GM19452 (cell line): ENCODE measurements at regions not wholly inside any gene's neighbourhood (a gene's known extent, or its start where the extent isn't known, plus 50 kb on each side); places are given as distances from the start of the nearest gene placed in this dataset.
"Not testable (repeated sequence)": the region's sequence is repeated elsewhere in the genome, so short reads cannot be mapped to it uniquely, and the experiment has no call there.

Experiments
- ATAC-seq: cut with Tn5 transposase; IDR thresholded peaks from one replicate; pipeline ENCODE4 v1.9.1; 2021; ENCODE audit not compliant: unreplicated experiment

DNA sequence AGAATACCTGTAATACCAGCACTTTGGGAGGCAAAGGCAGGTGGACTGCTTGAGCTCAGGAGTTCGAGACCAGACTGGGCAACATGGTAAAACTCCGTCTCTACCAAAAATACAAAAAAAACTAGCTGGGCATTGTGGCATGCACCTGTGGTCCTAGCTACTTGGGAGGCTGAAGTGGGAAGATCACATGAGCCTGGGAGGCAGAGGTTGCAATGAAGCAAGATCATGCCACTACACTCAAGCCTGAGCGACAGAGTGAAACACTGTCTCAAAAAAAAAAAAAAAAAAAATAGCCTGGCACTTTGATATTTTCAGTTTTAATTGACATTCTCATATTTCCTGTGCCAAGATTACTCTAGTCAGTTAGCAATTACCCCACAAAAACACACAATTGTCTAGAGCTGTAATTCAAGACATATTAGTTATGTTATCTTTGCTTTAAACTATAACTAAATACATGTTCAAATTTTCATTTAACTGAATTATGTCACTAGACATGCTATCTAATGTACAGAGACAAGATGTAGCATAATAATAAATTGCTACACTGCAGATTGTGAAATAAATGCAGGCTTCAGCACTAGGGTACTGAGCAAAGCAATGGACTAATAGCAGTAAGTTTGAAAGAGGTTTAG is 378.2 kb upstream of the GRAMD2B start:
- no peak for ATAC-seq

DNA sequence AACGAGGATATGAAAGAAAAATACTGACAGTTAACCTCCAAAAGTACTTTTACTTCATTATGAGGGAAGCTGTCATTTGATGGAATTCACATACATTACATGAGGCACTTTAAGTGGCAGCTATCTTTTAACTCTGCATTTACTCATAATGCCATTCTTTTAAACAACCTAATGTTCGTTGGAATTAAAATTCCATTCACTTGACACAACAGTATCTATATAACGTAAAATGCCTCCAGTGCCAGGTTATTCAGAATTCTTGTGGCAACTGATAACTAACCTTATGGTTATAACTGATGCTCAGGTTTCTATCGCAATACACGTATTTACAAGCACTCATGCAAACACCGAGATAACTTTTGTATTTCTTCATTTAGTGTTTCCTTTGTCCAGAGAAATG is 376.9 kb upstream of the GRAMD2B start:
- ATAC-seq: no peak

- ATAC-seq: no peak
Observed at GRCh38 chr5:126046846-126047571, 376.2 kb upstream of the GRAMD2B start.

- no peak for ATAC-seq
Observed at GRCh38 chr5:126052120-126052519, 371.1 kb upstream of the GRAMD2B start.

- no peak for ATAC-seq
Observed at GRCh38 chr5:126052791-126053190, 370.4 kb upstream of the GRAMD2B start.

DNA sequence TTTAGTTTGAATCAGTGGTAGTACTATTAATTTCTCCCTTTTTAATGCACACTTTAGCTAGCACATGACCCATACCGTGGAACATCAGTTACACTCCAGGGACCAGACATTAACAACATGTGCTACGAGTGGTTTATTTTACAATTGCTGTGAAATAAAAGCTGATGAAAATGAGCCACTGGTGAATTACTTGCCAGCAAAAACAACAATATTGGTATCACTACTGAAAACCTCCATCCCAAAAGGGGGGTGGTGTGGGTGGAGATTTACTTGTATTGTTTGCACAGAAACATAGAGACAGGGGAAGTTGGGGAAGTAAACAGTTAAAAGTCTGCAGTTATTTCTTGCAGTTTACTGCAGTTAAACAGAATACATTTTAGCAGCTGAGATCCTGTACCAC is 369.6 kb upstream of the GRAMD2B start:
- ATAC-seq: no peak

DNA sequence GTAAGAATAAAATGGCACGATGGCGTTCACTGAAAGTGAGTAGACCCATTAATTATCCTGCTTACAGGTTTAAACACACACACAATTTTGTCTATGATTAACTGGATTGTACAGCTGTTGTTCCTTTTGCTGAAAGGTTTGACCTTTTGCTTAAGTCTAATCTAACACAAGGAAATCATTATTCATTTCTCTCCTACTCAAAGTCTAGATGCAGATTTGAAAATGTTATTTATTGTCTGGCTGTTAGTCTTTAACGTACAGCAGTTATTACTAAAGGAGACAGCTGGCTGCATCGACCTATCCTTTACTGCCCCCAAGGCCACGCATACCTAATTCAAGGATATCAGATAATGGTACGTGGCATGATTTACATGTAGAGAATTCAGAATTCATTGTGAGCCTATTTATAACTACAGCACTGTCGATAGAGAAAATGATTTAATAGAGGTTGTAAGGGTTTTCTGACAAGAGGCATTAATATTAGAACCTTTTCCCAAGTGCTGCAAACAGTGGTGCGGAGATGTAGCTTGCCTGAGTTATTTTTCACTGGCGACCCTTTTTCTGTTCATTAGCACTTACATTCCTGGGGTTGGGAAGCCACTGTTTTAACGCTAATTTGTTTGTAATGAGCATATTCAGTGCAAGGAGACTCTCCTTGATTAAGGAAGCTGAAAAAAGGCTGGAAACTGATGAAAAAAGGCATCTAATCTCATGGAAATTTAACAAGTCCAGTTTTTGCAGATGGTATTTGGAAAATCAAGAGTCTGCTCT is 368.4 kb upstream of the GRAMD2B start:
- no peak for ATAC-seq

DNA sequence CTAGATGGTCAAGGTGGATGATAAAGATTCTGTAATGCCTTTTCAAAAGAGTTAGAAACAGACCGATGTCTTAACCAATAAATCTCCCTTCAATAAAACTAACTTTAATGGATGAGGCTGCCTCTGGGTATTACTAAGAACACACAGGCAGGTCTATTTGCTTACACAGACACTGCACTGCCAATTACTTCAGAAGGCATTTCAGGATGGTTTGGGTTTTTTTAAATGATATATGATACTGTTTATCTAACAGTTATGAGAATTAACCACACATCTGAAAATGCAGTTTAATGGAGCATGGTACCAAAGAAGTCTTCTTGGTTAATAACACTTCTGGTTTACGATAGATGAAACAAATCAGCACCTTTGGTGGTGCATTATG is 367.9 kb upstream of the GRAMD2B start:
- ATAC-seq: no peak

DNA sequence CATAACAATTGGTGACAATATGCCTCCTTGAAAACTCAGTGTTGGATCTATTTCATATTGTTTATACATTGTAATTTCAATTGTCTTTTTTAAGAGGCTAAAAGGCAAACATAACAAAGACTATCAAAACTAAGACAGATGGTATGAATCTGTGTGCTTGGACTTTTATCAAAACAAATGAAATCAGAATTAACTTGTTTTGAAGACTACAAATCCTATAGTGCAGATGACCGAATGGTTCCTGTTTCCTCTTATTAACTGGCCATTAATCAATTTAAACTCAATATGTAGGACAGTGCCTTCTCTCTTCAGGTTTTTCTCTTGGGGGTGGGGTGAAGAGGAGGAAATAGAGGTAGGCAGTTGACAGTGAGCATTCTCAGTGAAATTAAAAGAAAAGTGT is 366.9 kb upstream of the GRAMD2B start:
- ATAC-seq: no peak

GRCh38 chr5:126056851-126057622 is 366.2 kb upstream of the GRAMD2B start:
- no peak for ATAC-seq

DNA sequence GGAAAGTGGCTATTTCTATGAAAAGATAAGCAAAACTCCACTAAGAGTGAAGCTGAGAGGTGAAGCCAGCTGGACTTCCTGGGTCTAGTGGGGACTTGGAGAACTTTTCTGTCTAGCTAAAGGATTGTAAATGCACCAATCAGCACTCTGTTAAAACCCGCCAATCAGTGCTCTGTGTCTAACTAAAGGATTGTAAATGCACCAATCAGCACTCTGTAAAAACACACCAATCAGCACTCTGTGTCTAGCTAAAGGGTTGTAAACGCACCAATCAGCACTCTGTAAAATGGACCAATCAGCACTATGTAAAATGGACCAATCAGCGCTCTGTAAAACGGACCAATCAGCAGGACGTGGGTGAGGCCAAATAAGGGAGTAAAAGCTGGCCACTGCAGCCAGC is 364.8 kb upstream of the GRAMD2B start:
- not testable (repeated sequence) for ATAC-seq

- ATAC-seq: no peak
Observed at GRCh38 chr5:126062398-126063221, 360.6 kb upstream of the GRAMD2B start.

DNA sequence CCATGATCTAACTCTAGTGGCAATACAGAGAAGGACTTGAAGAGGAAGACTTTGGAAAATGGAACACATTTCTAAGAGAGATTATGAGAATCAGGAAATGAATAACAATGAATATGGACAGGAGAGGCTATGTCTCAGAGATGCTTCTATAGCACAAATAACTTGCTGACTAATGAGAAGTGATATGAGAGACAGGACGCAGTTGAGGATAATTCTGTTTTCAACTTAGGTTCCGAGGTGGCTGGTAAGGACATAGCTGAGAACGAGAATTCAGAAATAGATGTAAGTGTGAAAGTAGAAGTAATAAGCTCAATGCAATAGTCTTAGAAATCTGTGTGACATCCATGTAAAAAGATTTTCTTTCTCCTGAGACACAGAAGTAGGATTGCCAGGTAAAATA is 358.1 kb upstream of the GRAMD2B start:
- ATAC-seq: no peak

- no peak for ATAC-seq
Observed at GRCh38 chr5:126066836-126067235, 356.4 kb upstream of the GRAMD2B start.

DNA sequence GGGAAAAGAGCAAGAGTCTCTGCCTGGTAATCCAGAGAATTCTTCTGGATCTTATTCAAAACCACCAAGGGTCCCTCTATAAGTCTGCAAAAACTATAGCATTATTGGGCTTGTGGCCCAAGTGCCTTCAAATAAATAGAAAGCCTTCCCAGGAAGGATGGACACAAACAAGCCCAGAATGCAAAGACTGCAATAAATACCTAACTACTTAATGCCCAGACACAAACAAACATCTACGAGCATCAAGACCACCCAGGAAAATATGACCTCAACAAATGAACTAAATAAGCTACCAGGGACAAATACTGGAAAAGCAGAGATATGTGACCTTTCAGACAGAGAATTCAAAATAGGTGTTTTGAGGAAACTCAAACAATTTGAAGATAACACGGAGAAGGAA is 355.8 kb upstream of the GRAMD2B start:
- no peak for ATAC-seq

- ATAC-seq: no peak
Observed at GRCh38 chr5:126069329-126069728, 353.9 kb upstream of the GRAMD2B start.

- ATAC-seq: no peak
Observed at GRCh38 chr5:126070481-126070880, 352.7 kb upstream of the GRAMD2B start.

DNA sequence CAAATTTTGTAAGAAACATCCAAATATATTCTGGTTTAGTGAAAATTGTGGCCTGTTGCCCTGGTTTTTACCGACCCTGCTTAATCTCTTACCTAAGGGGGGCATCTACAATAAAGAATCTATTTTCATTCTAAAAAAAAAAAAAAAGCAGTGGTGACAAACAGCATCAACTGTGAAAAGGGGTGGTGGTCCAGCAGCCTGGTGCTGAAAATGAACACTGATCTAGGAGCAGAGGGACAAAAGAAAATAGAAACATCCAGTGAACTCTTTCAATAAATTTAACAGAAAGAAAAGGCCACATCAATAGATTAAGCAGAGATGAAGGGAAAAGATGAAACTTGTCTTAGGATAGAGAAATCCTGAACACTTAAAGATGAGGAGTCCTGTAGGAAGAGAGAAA is 348.7 kb upstream of the GRAMD2B start:
- no peak for ATAC-seq

GRCh38 chr5:126079266-126079665 is 343.9 kb upstream of the GRAMD2B start:
- ATAC-seq: no peak

GRCh38 chr5:126081209-126081608 is 342.0 kb upstream of the GRAMD2B start:
- ATAC-seq: no peak

DNA sequence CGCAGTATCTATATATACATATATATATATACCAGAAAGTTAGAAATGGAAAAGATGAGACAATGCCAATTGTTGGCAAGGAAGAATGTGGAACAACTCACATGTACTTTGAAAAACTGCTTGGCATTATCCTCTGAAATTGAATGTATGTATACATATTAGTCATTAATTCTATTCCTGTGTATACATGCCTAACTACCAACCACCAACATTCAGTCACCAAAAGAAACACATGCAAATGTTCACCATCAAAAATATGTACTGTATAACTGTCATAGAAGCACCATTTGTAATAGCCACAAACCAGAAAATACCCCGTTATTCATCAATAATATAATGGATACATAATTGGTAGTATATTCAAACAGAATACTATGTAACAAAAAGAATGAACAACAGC is 330.2 kb upstream of the GRAMD2B start:
- ATAC-seq: no peak
